Thyroid gland (tissue), 4 donors: ENCODE measurements at regions not wholly inside any gene's neighbourhood (a gene's known extent, or its start where the extent isn't known, plus 50 kb on each side); places are given as distances from the start of the nearest gene placed in this dataset.

Experiments used
- DNase-seq, 2 donors: peaks; one replicate each; pipeline ENCODE4 v3.0.0-alpha.2; 2019
- H3K27ac ChIP-seq, 3 donors: fragments of 200-600 bp; sonication (generic); 1 replicate in 2 of 3; 2 replicates in 1 of 3; pipeline ENCODE4 v1.5.1; 2016 to 2019; ENCODE audit warnings: mild to moderate bottlenecking in 1 of 3, moderate library complexity in 1 of 3
- H3K27me3 ChIP-seq: fragments of 200-600 bp; sonication (generic); one replicate; pipeline ENCODE4 v1.5.1; 2019
- H3K36me3 ChIP-seq, 2 donors: fragments of 200-600 bp; sonication (generic); one replicate each; pipeline ENCODE4 v1.5.1; 2016 to 2019
- H3K4me1 ChIP-seq, 2 donors: fragments of 200-600 bp; sonication (generic); one replicate each; pipeline ENCODE4 v1.5.1; 2017 to 2019
- H3K4me3 ChIP-seq, 3 donors: fragments of 200-600 bp; sonication (generic); replicated peaks in 1 of 3; 1 replicate in 2 of 3; 2 replicates in 1 of 3; pipeline ENCODE4 v1.5.1; 2016; ENCODE audit warnings: mild to moderate bottlenecking in 1 of 3
- H3K9me3 ChIP-seq: fragments of 200-600 bp; sonication (generic); one replicate; pipeline ENCODE4 v1.5.1; 2017
- POLR2A ChIP-seq, 2 donors: fragments of 450-650 bp; IDR thresholded peaks; one replicate each; pipeline ENCODE4 v1.6.1; 2017; ENCODE audit warnings: antibody characterized with exemption in 2 of 2, mild to moderate bottlenecking in 2 of 2, moderate library complexity in 1 of 2
- WGBS, 2 donors: methylation state at CpG; one replicate each; pipeline ENCODE4 v1.1.5; 2017; 5-methylcytosine and 5-hydroxymethylcytosine counted together
- intact Hi-C: fragments of 100-400 bp; cut with DNase I; formaldehyde crosslinking; loops from one replicate; pipeline ENCODE4 v1.15.1; 2023
- TF ChIP-seq, protein P1 (sequence below), 6 experiments: fragments of 200-600 bp in 3 of 6; fragments of 450-650 bp in 3 of 6; sonication (generic) in 3 of 6; IDR thresholded peaks; one replicate each; pipeline ENCODE4 v1.5.1; 2016 to 2019; ENCODE audit warnings: antibody characterized with exemption in 6 of 6, mild to moderate bottlenecking in 2 of 6, inconsistent platforms in 1 of 6, moderate library complexity in 1 of 6

DNA sequence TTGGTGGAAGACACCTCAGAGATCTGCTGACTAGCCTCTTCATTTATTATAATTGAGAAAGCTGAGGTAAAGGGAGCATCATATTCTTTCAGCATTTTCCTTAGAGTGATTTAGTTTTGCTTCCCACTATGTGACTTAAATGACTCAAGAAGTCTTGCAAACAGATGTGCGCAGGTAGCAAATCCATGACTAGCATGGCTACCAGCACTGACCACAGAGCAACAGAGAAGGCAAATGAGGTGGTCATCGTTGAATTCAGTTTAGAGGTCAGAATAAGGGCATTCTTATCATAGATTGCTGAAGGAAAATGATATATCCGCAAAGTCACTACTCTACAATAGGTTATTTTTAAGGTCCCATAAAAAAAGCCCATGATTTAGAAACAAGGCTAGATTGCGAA lies 162.2 kb downstream of the PIK3R1 start:
- H3K4me1 ChIP-seq: no peaks in the 10 kb centered on the region
- H3K9me3 ChIP-seq: no peaks in the 10 kb centered on the region
- no peak for TF ChIP-seq POLR2A (IDR thresholded peaks at IDR 0.05)
- TF ChIP-seq, protein P1, sequence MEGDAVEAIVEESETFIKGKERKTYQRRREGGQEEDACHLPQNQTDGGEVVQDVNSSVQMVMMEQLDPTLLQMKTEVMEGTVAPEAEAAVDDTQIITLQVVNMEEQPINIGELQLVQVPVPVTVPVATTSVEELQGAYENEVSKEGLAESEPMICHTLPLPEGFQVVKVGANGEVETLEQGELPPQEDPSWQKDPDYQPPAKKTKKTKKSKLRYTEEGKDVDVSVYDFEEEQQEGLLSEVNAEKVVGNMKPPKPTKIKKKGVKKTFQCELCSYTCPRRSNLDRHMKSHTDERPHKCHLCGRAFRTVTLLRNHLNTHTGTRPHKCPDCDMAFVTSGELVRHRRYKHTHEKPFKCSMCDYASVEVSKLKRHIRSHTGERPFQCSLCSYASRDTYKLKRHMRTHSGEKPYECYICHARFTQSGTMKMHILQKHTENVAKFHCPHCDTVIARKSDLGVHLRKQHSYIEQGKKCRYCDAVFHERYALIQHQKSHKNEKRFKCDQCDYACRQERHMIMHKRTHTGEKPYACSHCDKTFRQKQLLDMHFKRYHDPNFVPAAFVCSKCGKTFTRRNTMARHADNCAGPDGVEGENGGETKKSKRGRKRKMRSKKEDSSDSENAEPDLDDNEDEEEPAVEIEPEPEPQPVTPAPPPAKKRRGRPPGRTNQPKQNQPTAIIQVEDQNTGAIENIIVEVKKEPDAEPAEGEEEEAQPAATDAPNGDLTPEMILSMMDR (IDR thresholded peaks at IDR 0.05): no peak
- H3K27ac ChIP-seq: no peak overlapping the region
- H3K4me3 ChIP-seq: no peak overlapping the region
- WGBS, 2 donors: 97% methylated on average over 4 of the region's 4 CpGs
- H3K36me3 ChIP-seq: no peaks in the 10 kb centered on the region
- no peaks in the 10 kb centered on the region for H3K27me3 ChIP-seq
- DNase-seq: no peak
- intact Hi-C loops: no loop called here

DNA sequence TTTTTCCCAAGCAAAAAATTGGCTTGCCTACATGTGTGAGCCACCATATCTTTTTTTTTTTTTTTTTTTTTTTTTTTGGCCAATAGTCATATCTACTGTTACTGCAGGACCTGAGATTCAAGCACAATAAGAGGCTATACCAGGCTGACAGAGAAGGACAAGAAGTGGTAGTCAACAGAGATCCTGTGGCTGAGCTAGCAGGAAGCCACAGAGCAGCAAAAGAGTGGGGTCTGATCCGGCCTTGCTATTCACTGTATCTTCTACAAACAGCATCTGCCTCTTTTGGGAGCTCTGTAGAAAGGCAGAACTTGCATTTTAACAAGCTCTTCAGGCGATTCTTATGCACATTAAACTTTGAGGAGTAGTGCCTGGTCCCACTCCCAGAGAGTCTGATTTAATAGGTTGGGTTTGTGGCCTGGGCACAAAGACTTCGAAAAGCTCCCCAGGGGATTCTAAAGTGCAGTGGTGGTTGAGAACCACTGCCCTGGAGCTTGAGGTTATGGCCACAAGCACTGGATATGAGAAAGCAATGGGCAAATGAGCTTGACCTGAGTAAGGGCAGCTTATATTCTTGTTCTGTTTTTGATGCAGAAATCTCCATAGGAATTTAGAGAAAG lies 162.8 kb downstream of the PIK3R1 start:
- no peaks in the 10 kb centered on the region for H3K36me3 ChIP-seq
- no peaks in the 10 kb centered on the region for H3K27me3 ChIP-seq
- no peaks in the 10 kb centered on the region for H3K4me1 ChIP-seq
- H3K9me3 ChIP-seq: no peaks in the 10 kb centered on the region
- TF ChIP-seq, protein P1 (IDR thresholded peaks at IDR 0.05): no peak
- no peak for TF ChIP-seq POLR2A (IDR thresholded peaks at IDR 0.05)
- no peak overlapping the region for H3K27ac ChIP-seq
- intact Hi-C loops: no loop called here
- no peak for DNase-seq
- H3K4me3 ChIP-seq: no peak overlapping the region
- 81 to 82% methylated on average over 3 of the region's 3 CpGs for WGBS, 2 donors

DNA sequence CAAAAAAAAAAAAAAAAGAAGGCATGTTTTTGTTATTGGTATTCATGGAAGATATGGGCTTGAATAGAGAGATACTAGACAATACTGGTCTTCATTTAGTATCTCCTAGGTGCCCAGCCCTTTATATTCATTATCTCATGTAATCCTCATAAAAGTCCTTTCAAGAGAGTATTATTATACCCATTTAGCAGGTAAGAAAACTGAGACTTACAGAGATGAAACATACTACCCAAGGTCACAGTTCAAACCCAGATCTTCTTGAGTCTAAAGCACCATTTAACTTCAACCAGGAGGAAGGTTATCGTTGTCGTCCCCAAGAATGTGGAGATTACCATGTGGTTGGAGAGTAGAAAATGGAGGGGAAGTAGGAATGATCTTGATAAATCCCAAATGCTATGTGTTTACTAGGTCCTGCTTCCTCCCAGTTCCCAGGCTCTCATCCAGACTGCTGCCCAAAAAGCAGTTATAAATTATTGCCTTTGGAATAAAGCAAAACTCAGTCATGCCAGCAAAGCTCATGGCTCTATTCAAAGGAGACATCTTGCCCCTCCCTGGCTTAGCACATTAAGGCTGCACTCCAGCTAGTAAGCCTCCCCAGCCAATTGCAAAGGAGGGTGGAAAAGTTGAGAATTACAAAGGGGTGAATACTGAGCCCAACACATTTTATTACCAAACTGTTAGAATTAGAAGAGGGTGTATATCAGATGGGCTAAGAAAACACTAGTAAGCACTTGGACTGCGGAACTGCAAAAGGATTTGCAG lies 163.9 kb downstream of the PIK3R1 start:
- no peak for DNase-seq
- Histone ChIP-seq H3K9me3 (no peaks in the 10 kb centered on the region), H3K4me1 (no peaks in the 10 kb centered on the region), H3K36me3 (no peaks in the 10 kb centered on the region), H3K4me3 (no peak overlapping the region), H3K27ac (no peak overlapping the region), H3K27me3 (no peaks in the 10 kb centered on the region)
- TF ChIP-seq POLR2A (IDR thresholded peaks at IDR 0.05): no peak
- TF ChIP-seq, protein P1 (IDR thresholded peaks at IDR 0.05): no peak
- WGBS, 2 donors: 83 to 87% methylated on average over 3 of the region's 3 CpGs
- intact Hi-C loops: no loop called here

DNA sequence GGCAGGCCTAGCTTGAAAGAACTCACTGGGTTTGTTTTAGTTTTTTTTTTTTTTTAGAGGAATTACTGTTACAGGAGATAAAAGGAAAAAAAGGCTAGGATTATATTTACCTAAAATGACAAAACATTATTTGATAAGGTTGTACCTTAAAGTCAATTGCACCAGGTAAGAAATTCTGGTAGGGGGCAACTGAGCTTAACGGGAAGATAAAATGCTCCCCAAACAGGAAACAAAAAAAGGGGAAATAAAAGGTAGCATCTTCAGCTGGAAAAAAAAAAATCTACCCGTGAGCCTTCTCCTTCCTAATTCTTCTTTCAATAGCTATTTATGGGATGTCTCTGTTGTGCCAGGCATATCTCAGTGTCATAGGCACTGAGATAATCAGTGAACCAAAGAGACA lies 164.5 kb downstream of the PIK3R1 start:
- Histone ChIP-seq H3K27ac (no peak overlapping the region), H3K27me3 (no peaks in the 10 kb centered on the region), H3K9me3 (no peaks in the 10 kb centered on the region), H3K4me3 (no peak overlapping the region), H3K4me1 (no peaks in the 10 kb centered on the region), H3K36me3 (no peaks in the 10 kb centered on the region)
- WGBS, 2 donors: 64 to 68% methylated on average over 2 of the region's 2 CpGs
- no peak for DNase-seq
- intact Hi-C loops: no loop called here
- TF ChIP-seq, protein P1 (IDR thresholded peaks at IDR 0.05): no peak
- no peak for TF ChIP-seq POLR2A (IDR thresholded peaks at IDR 0.05)

DNA sequence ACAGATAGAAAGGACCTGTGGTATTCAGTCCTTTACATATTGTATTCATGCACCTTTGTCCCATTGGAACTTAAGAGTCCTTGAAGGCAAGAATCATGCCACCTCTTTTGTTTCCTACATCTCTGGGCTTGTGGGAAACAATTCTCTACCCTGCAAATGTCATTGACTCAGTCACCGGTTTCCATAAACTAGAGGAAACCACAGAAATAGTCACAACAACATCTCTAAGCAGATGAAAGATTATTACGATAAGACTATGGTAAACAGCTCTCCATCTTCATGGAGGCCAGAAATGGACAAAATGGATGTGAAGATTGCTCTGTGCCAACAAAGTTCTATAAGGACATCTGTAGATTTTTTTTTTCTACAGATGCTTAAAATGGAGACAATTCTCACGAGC lies 165.5 kb downstream of the PIK3R1 start:
- Histone ChIP-seq H3K27me3 (no peaks in the 10 kb centered on the region), H3K27ac (no peak overlapping the region), H3K9me3 (no peaks in the 10 kb centered on the region), H3K36me3 (no peaks in the 10 kb centered on the region), H3K4me1 (no peaks in the 10 kb centered on the region), H3K4me3 (no peak overlapping the region)
- TF ChIP-seq, protein P1 (IDR thresholded peaks at IDR 0.05): no peak
- TF ChIP-seq POLR2A (IDR thresholded peaks at IDR 0.05): no peak
- DNase-seq: no peak
- 92 to 96% methylated on average over 3 of the region's 3 CpGs for WGBS, 2 donors
- intact Hi-C loops: no loop called here
